AG10803 (cell line): ENCODE measurements at regions not wholly inside any gene's neighbourhood (a gene's known extent, or its start where the extent isn't known, plus 50 kb on each side); places are given as distances from the start of the nearest gene placed in this dataset.
A peak's percentile ranks its signal among the peaks of the same experiment; 100 is the strongest.

Experiments used
- DNase-seq: peaks from one replicate; pipeline ENCODE4 v3.0.0; 2010; ENCODE audit warnings: low read depth
- H3K4me3 ChIP-seq: 2 replicates; pipeline ENCODE4 v1.5.1; 2011; ENCODE audit warnings: mild to moderate bottlenecking, low read length, control low read depth
- CTCF ChIP-seq: conservative IDR thresholded peaks from 2 replicates; pipeline ENCODE4 v1.5.1; 2011; ENCODE audit warnings: mild to moderate bottlenecking, low read length, control low read depth, inconsistent platforms

GRCh38 chr10:69740126-69740525, 61.6 kb upstream of the COL13A1 start:
- TF ChIP-seq CTCF = no peak
- H3K4me3 ChIP-seq = no peak overlapping the region
- no peak for DNase-seq

- H3K4me3 ChIP-seq = no peak overlapping the region
- no peak for TF ChIP-seq CTCF
- no peak for DNase-seq
Observed at GRCh38 chr10:69741252-69741651, 60.5 kb upstream of the COL13A1 start.

- TF ChIP-seq CTCF = no peak
- DNase-seq = no peak
- H3K4me3 ChIP-seq = no peak overlapping the region
Observed at GRCh38 chr10:69741671-69742355, 59.9 kb upstream of the COL13A1 start.

GRCh38 chr10:69742356-69742695, 59.4 kb upstream of the COL13A1 start:
- no peak overlapping the region for H3K4me3 ChIP-seq
- no peak for TF ChIP-seq CTCF
- no peak for DNase-seq

GRCh38 chr10:69742928-69743602, 58.6 kb upstream of the COL13A1 start:
- TF ChIP-seq CTCF = peak; percentile 62
- H3K4me3 ChIP-seq = no peak overlapping the region
- peak; percentile 23 for DNase-seq

- no peak for DNase-seq
- TF ChIP-seq CTCF = no peak
- no peak overlapping the region for H3K4me3 ChIP-seq
Observed at GRCh38 chr10:69744971-69745370, 56.7 kb upstream of the COL13A1 start.

- TF ChIP-seq CTCF = no peak
- no peak overlapping the region for H3K4me3 ChIP-seq
- DNase-seq = no peak
Observed at GRCh38 chr10:69745698-69746097, 56.0 kb upstream of the COL13A1 start.
